ENCODE measurements at regions not wholly inside any gene's neighbourhood (a gene's known extent, or its start where the extent isn't known, plus 50 kb on each side); places are given as distances from the start of the nearest gene placed in this dataset.

- no peak for DNase-seq (ENCODE audit: low read depth)
- no peak overlapping the region for H3K4me3 ChIP-seq (ENCODE audit: low read depth, low read length)
- no peak for TF ChIP-seq CTCF (IDR thresholded peaks at IDR 0.05; ENCODE audit: low read depth, low read length, missing control alignments)
These were observed 227.7 kb upstream of the ZBED5 start for GRCh38 chr11:11085580-11085979.

DNA sequence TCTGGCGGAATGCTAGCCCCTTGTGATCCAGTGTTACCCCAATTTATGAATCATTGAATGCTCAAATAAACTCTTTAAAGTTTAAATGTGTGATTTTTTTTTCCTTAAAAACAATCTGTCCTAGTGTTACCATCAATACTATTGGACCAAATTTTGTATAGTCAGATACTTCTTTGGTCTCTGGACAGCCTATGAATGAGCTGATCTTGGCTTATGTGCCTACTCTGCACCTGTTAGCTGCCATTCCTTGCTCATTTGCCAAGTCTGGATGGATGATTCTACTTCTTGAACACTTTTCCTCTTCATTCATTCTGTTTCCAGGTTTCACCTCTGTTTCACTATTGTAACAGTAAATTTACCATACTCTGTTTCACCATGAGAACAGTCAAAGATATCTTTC, 226.5 kb upstream of the ZBED5 start:
- no peak overlapping the region for H3K4me3 ChIP-seq (ENCODE audit: low read depth, low read length)
- TF ChIP-seq CTCF (IDR thresholded peaks at IDR 0.05; ENCODE audit: low read depth, low read length, missing control alignments), result no peak
- DNase-seq (ENCODE audit: low read depth), result no peak

- no peak overlapping the region for H3K4me3 ChIP-seq (ENCODE audit: low read depth, low read length)
- DNase-seq (ENCODE audit: low read depth), result no peak
- TF ChIP-seq CTCF (IDR thresholded peaks at IDR 0.05; ENCODE audit: low read depth, low read length, missing control alignments), result no peak
These were observed 225.6 kb upstream of the ZBED5 start for GRCh38 chr11:11083441-11083840.

- no peak for DNase-seq (ENCODE audit: low read depth)
- no peak for TF ChIP-seq CTCF (IDR thresholded peaks at IDR 0.05; ENCODE audit: low read depth, low read length, missing control alignments)
- no peak overlapping the region for H3K4me3 ChIP-seq (ENCODE audit: low read depth, low read length)
These were observed 224.8 kb upstream of the ZBED5 start for GRCh38 chr11:11082646-11083045.

- H3K4me3 ChIP-seq (ENCODE audit: low read depth, low read length), result no peak overlapping the region
- TF ChIP-seq CTCF (IDR thresholded peaks at IDR 0.05; ENCODE audit: low read depth, low read length, missing control alignments), result no peak
- no peak for DNase-seq (ENCODE audit: low read depth)
These were observed 223.9 kb upstream of the ZBED5 start for GRCh38 chr11:11081776-11082175.

DNA sequence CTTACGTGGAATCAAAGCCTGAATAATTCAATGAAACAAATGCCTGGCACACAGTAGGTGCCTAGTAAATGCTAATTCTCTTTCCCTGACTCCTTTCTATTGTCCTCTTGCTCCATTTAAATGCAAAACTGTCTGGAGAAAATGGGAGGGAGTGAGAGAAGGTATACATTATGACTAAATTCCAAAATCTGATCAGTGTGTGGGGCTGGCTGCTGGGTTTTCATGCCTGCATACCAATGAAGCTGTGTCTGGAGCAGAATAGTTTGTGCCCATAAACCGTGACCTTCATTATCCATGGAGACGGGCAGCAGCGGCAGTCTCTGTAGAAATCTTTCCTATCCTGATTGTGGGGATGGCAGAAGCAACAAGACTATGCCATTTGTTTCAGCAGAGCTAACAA, 223.4 kb upstream of the ZBED5 start:
- H3K4me3 ChIP-seq (ENCODE audit: low read depth, low read length), result no peak overlapping the region
- DNase-seq (ENCODE audit: low read depth), result no peak
- no peak for TF ChIP-seq CTCF (IDR thresholded peaks at IDR 0.05; ENCODE audit: low read depth, low read length, missing control alignments)

- no peak for TF ChIP-seq CTCF (IDR thresholded peaks at IDR 0.05; ENCODE audit: low read depth, low read length, missing control alignments)
- DNase-seq (ENCODE audit: low read depth), result no peak
- no peak overlapping the region for H3K4me3 ChIP-seq (ENCODE audit: low read depth, low read length)
These were observed 220.7 kb upstream of the ZBED5 start for GRCh38 chr11:11078344-11079086.

All from GM12864 (cell line).